ENCODE measurements at regions not wholly inside any gene's neighbourhood (a gene's known extent, or its start where the extent isn't known, plus 50 kb on each side); places are given as distances from the start of the nearest gene placed in this dataset.

DNA sequence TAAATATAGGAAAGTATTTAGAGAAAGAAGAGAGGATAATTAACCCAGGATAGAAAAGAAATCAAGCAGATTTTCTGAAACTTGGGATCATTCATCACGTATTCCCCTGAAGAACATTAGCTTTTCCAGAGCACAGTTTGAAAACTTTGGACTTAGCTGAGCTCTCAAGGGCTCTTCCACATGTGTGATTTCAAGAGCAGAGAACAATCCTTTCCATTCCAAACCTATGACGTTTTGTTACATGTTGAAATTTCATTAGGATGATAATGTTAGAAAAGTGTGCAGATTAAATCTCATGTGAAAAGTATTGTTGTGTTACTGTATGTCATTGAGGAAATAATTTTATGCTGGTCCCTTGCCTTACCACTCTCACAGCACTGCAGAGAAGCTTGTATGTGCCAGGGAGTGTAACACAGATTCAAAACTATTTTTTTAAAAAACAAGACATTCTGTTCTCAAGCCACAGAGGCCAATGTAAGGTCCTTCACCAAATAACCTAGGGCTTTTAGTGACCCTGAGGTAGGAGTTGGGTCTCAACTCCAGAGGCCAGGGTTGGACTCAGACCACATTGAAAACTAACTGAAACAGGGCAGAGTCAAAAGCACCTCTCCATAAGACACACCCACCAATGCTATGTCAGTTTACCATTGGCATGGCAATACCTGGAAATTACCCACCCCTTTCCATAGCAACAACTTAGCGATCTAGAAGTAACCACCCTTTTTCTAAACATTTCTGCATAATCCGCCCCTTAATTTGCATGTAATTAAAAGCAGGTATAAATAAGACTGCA, 141.3 kb downstream of the ANXA5 start:
- no peaks in the 10 kb centered on the region for H3K9me3 ChIP-seq
- no peak overlapping the region for H3K4me3 ChIP-seq
- H3K27ac ChIP-seq: no peak overlapping the region
- intact Hi-C loops (cut with DNase I): no loop called here
- no peak for ATAC-seq
- 40% methylated on average over 4 of the region's 4 CpGs for WGBS (ENCODE audit: insufficient coverage, low coverage, low lambda C conversion rate, missing lambda C conversion rate)
- no peaks in the 10 kb centered on the region for H3K36me3 ChIP-seq
- DNase-seq: no peak
- no peaks in the 10 kb centered on the region for H3K27me3 ChIP-seq
- H3K4me1 ChIP-seq: no peaks in the 10 kb centered on the region
- TF ChIP-seq, protein P1, sequence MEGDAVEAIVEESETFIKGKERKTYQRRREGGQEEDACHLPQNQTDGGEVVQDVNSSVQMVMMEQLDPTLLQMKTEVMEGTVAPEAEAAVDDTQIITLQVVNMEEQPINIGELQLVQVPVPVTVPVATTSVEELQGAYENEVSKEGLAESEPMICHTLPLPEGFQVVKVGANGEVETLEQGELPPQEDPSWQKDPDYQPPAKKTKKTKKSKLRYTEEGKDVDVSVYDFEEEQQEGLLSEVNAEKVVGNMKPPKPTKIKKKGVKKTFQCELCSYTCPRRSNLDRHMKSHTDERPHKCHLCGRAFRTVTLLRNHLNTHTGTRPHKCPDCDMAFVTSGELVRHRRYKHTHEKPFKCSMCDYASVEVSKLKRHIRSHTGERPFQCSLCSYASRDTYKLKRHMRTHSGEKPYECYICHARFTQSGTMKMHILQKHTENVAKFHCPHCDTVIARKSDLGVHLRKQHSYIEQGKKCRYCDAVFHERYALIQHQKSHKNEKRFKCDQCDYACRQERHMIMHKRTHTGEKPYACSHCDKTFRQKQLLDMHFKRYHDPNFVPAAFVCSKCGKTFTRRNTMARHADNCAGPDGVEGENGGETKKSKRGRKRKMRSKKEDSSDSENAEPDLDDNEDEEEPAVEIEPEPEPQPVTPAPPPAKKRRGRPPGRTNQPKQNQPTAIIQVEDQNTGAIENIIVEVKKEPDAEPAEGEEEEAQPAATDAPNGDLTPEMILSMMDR (IDR thresholded peaks at IDR 0.05): no peak
- no peak for TF ChIP-seq POLR2A (IDR thresholded peaks at IDR 0.05)

DNA sequence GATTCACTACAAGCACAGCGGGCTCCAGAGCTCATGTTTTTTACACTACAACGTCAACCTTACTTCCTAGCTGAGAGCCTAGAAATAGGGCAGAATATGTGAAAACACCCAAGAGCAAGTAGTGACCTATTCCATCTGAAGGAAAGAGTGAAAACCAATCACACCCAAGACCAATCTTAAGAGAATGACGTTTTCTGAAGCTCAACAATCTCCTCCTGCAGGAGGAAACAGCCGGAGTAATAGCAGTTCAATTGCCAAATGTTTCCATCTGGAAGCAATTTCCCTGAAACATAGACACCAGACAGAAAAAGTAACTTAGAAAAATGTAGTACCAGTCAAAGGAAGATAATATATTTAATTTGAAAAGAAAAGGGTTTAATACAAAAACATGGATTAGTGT, 142.4 kb downstream of the ANXA5 start:
- H3K9me3 ChIP-seq: no peaks in the 10 kb centered on the region
- intact Hi-C loops (cut with DNase I): no loop called here
- H3K27ac ChIP-seq: no peak overlapping the region
- 37% methylated on average over 4 of the region's 4 CpGs for WGBS (ENCODE audit: insufficient coverage, low coverage, low lambda C conversion rate, missing lambda C conversion rate)
- TF ChIP-seq POLR2A (IDR thresholded peaks at IDR 0.05): no peak
- TF ChIP-seq, protein P1 (IDR thresholded peaks at IDR 0.05): no peak
- ATAC-seq (no peak), DNase-seq (no peak)
- H3K27me3 ChIP-seq: no peaks in the 10 kb centered on the region
- no peak overlapping the region for H3K4me3 ChIP-seq
- H3K4me1 ChIP-seq: no peaks in the 10 kb centered on the region
- no peaks in the 10 kb centered on the region for H3K36me3 ChIP-seq

- WGBS (ENCODE audit: insufficient coverage, low coverage, low lambda C conversion rate, missing lambda C conversion rate): 63% methylated on average over 1 of the region's 1 CpG
- Histone ChIP-seq H3K27ac (no peak overlapping the region), H3K27me3 (no peaks in the 10 kb centered on the region), H3K36me3 (no peaks in the 10 kb centered on the region), H3K9me3 (no peaks in the 10 kb centered on the region), H3K4me1 (no peaks in the 10 kb centered on the region), H3K4me3 (no peak overlapping the region)
- ATAC-seq (no peak), DNase-seq (no peak)
- TF ChIP-seq POLR2A (IDR thresholded peaks at IDR 0.05): no peak
- TF ChIP-seq, protein P1 (IDR thresholded peaks at IDR 0.05): no peak
- intact Hi-C loops (cut with DNase I): no loop called here
These were observed 144.9 kb downstream of the ANXA5 start for GRCh38 chr4:121551881-121552280.

DNA sequence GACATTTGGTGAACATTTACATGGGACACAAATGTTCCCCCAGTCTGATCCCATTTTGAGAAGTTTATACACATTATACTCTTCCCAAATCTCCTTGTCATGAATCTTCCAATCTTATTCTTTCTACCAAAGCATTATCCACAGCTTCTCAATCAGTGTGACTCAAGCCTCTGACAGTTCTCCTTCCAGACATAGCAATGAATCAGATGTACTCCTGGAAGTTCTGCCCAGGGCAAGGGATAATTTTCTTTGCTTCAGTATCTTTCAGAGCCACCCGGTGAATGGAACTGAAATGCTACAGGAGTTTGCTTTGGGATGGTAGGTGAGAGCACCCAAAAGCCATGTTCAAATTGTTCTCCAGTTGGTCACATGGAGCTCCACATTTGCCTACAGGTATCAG, 145.5 kb downstream of the ANXA5 start:
- H3K27ac ChIP-seq: no peak overlapping the region
- no peaks in the 10 kb centered on the region for H3K27me3 ChIP-seq
- H3K36me3 ChIP-seq: no peaks in the 10 kb centered on the region
- no peak overlapping the region for H3K4me3 ChIP-seq
- intact Hi-C loops (cut with DNase I): no loop called here
- H3K9me3 ChIP-seq: no peaks in the 10 kb centered on the region
- no peak for ATAC-seq
- WGBS (ENCODE audit: insufficient coverage, low coverage, low lambda C conversion rate, missing lambda C conversion rate): 100% methylated on average over 1 of the region's 1 CpG
- no peak for TF ChIP-seq POLR2A (IDR thresholded peaks at IDR 0.05)
- TF ChIP-seq, protein P1 (IDR thresholded peaks at IDR 0.05): no peak
- no peaks in the 10 kb centered on the region for H3K4me1 ChIP-seq
- DNase-seq: no peak
